ENCODE measurements at regions not wholly inside any gene's neighbourhood (a gene's known extent, or its start where the extent isn't known, plus 50 kb on each side); places are given as distances from the start of the nearest gene placed in this dataset.

GRCh38 chr11:122313581-122313980 is 197.6 kb upstream of the BLID start:
- TF ChIP-seq CTCF (IDR thresholded peaks at IDR 0.05 in 2 of 3, conservative IDR thresholded peaks at IDR 0.05 in 1 of 3; ENCODE audit: borderline replicate concordance in 1 of 3, insufficient read depth in 1 of 3, low read depth in 2 of 3, low read length in 2 of 3) (no peak), TCF7L2 (IDR thresholded peaks at IDR 0.05; ENCODE audit: borderline replicate concordance, extremely low read depth, insufficient read depth, insufficient read length) (no peak), POLR2AphosphoS5 (IDR thresholded peaks at IDR 0.05; ENCODE audit: low read depth, low read length) (no peak), YY1 (IDR thresholded peaks at IDR 0.05; ENCODE audit: extremely low read depth, insufficient replicate concordance, low read depth, low read length) (no peak), POLR2A (IDR thresholded peaks at IDR 0.05; ENCODE audit: borderline replicate concordance, extremely low read depth, insufficient read depth, insufficient read length) (no peak), SRF (IDR thresholded peaks at IDR 0.05; ENCODE audit: low read depth) (no peak), EZH2 (IDR thresholded peaks at IDR 0.05) (no peak), SP1 (IDR thresholded peaks at IDR 0.05; ENCODE audit: low read depth) (no peak), REST (IDR thresholded peaks at IDR 0.05; ENCODE audit: low read depth) (no peak), EZH2phosphoT487 (IDR thresholded peaks at IDR 0.05; ENCODE audit: borderline replicate concordance) (no peak), JUND (IDR thresholded peaks at IDR 0.05) (no peak), CEBPB (IDR thresholded peaks at IDR 0.05; ENCODE audit: low read depth) (no peak)

Data from HCT116 (cell line).